ENCODE measurements at regions not wholly inside any gene's neighbourhood (a gene's known extent, or its start where the extent isn't known, plus 50 kb on each side); places are given as distances from the start of the nearest gene placed in this dataset.

GRCh38 chr6:14819840-14820420 lies 425.9 kb upstream of the JARID2 start:
- Histone ChIP-seq H3K27me3 (no peaks in the 10 kb centered on the region), H3K27ac (no peak overlapping the region), H3K36me3 (no peaks in the 10 kb centered on the region), H3K4me1 (ENCODE audit: insufficient read depth) (peaks cover 3% of the 10 kb centered on the region), H3K9me3 (no peaks in the 10 kb centered on the region), H3K4me3 (no peak overlapping the region)
- intact Hi-C loops (cut with DNase I): no loop called here
- DNase-seq: no peak
- 89 to 96% (median 95%) methylated on average over 12 of the region's 12 CpGs for WGBS, 3 donors
- TF ChIP-seq POLR2A (IDR thresholded peaks at IDR 0.05) (no peak), EP300 (IDR thresholded peaks at IDR 0.05) (no peak), CTCF (IDR thresholded peaks at IDR 0.05) (no peak)

- H3K36me3 ChIP-seq: no peaks in the 10 kb centered on the region
- intact Hi-C loops (cut with DNase I): no loop called here
- no peak overlapping the region for H3K4me3 ChIP-seq
- no peaks in the 10 kb centered on the region for H3K9me3 ChIP-seq
- 70 to 81% (median 75%) methylated on average over 4 of the region's 4 CpGs for WGBS, 3 donors
- TF ChIP-seq CTCF (IDR thresholded peaks at IDR 0.05): no peak
- TF ChIP-seq POLR2A (IDR thresholded peaks at IDR 0.05): no peak
- TF ChIP-seq EP300 (IDR thresholded peaks at IDR 0.05): no peak
- no peaks in the 10 kb centered on the region for H3K27me3 ChIP-seq
- DNase-seq: no peak
- peaks cover 2% of the 10 kb centered on the region for H3K4me1 ChIP-seq (ENCODE audit: insufficient read depth)
- no peak overlapping the region for H3K27ac ChIP-seq
Measured at GRCh38 chr6:14822012-14822553, 423.8 kb upstream of the JARID2 start.

- Histone ChIP-seq H3K9me3 (no peaks in the 10 kb centered on the region), H3K27ac (no peak overlapping the region), H3K27me3 (no peaks in the 10 kb centered on the region), H3K36me3 (no peaks in the 10 kb centered on the region), H3K4me1 (ENCODE audit: insufficient read depth) (no peaks in the 10 kb centered on the region), H3K4me3 (no peak overlapping the region)
- WGBS, 3 donors: 59 to 75% (median 59%) methylated on average over 7 of the region's 7 CpGs
- DNase-seq: no peak
- intact Hi-C loops (cut with DNase I): no loop called here
- TF ChIP-seq CTCF (IDR thresholded peaks at IDR 0.05): no peak
- TF ChIP-seq POLR2A (IDR thresholded peaks at IDR 0.05): no peak
- no peak for TF ChIP-seq EP300 (IDR thresholded peaks at IDR 0.05)
Measured at GRCh38 chr6:14822679-14823078, 423.2 kb upstream of the JARID2 start.

GRCh38 chr6:14824060-14824459 lies 421.8 kb upstream of the JARID2 start:
- no peaks in the 10 kb centered on the region for H3K9me3 ChIP-seq
- no peaks in the 10 kb centered on the region for H3K27me3 ChIP-seq
- H3K4me1 ChIP-seq (ENCODE audit: insufficient read depth): no peaks in the 10 kb centered on the region
- no peak overlapping the region for H3K4me3 ChIP-seq
- TF ChIP-seq CTCF (IDR thresholded peaks at IDR 0.05) (no peak), POLR2A (IDR thresholded peaks at IDR 0.05) (no peak), EP300 (IDR thresholded peaks at IDR 0.05) (no peak)
- no peak for DNase-seq
- WGBS, 3 donors: 61 to 65% (median 64%) methylated on average over 5 of the region's 5 CpGs
- intact Hi-C loops (cut with DNase I): no loop called here
- H3K36me3 ChIP-seq: no peaks in the 10 kb centered on the region
- no peak overlapping the region for H3K27ac ChIP-seq
